Thoracic aorta (tissue), 2 donors: ENCODE measurements at regions not wholly inside any gene's neighbourhood (a gene's known extent, or its start where the extent isn't known, plus 50 kb on each side); places are given as distances from the start of the nearest gene placed in this dataset.

ENCODE experiments used
- ATAC-seq: fragments of 150-250 bp; one replicate; pipeline ENCODE4 v1.8.0; 2017; ENCODE audit warnings: low read depth; ENCODE audit not compliant: insufficient number of reproducible peaks, low FRiP score
- DNase-seq: peaks from one replicate; pipeline ENCODE4 v3.0.0-alpha.2; 2020; ENCODE audit warnings: low spot score
- H3K27ac ChIP-seq, 2 donors: fragments of 200-600 bp; sonication (generic); 1 replicate in 1 of 2; 2 replicates in 1 of 2; pipeline ENCODE4 v1.5.1; 2016; ENCODE audit warnings: mild to moderate bottlenecking in 2 of 2, moderate library complexity in 2 of 2
- H3K27me3 ChIP-seq: fragments of 200-600 bp; sonication (generic); replicated peaks from 2 replicates; pipeline ENCODE4 v1.6.0; 2016; ENCODE audit warnings: mild to moderate bottlenecking; ENCODE audit not compliant: insufficient read depth
- H3K36me3 ChIP-seq: fragments of 200-600 bp; sonication (generic); one replicate; pipeline ENCODE4 v1.5.1; 2016
- H3K4me1 ChIP-seq, 2 donors: fragments of 200-600 bp; sonication (generic); 1 replicate in 1 of 2; 2 replicates in 1 of 2; pipeline versions ENCODE4 v1.5.1 to v1.6.0; 2016; ENCODE audit warnings: low read depth in 2 of 2, mild to moderate bottlenecking in 1 of 2; ENCODE audit not compliant: control insufficient read depth in 1 of 2
- H3K4me3 ChIP-seq: fragments of 200-600 bp; sonication (generic); 2 replicates; pipeline ENCODE4 v1.5.1; 2016; ENCODE audit warnings: mild to moderate bottlenecking
- H3K9me3 ChIP-seq: fragments of 200-600 bp; sonication (generic); 2 replicates; pipeline ENCODE4 v1.5.1; 2016
- CTCF ChIP-seq: fragments of 200-600 bp; sonication (generic); IDR thresholded peaks from one replicate; pipeline ENCODE4 v1.5.1; 2019; ENCODE audit warnings: antibody characterized with exemption

GRCh38 chr6:71582820-71583219 lies 294.2 kb downstream of the OGFRL1 start:
- ATAC-seq, result no peak
- no peak for TF ChIP-seq CTCF

GRCh38 chr6:71584712-71585436 lies 296.3 kb downstream of the OGFRL1 start:
- H3K4me1 ChIP-seq, result no peaks in the 10 kb centered on the region
- ATAC-seq (no peak), DNase-seq (no peak)
- H3K27me3 ChIP-seq, result no peaks in the 10 kb centered on the region
- no peak overlapping the region for H3K4me3 ChIP-seq
- no peak overlapping the region for H3K27ac ChIP-seq
- H3K9me3 ChIP-seq, result no peaks in the 10 kb centered on the region
- no peak for TF ChIP-seq CTCF
- no peaks in the 10 kb centered on the region for H3K36me3 ChIP-seq

More at GRCh38 chr6:71582820-71583219, 294.2 kb downstream of the OGFRL1 start:
- no peaks in the 10 kb centered on the region for H3K4me1 ChIP-seq
- no peaks in the 10 kb centered on the region for H3K36me3 ChIP-seq
- no peaks in the 10 kb centered on the region for H3K27me3 ChIP-seq
- no peaks in the 10 kb centered on the region for H3K9me3 ChIP-seq
- H3K27ac ChIP-seq, result no peak overlapping the region
- no peak overlapping the region for H3K4me3 ChIP-seq
- no peak for DNase-seq

- no peaks in the 10 kb centered on the region for H3K9me3 ChIP-seq
- H3K4me3 ChIP-seq, result no peak overlapping the region
- no peaks in the 10 kb centered on the region for H3K4me1 ChIP-seq
- DNase-seq (no peak), ATAC-seq (no peak)
- H3K36me3 ChIP-seq, result no peaks in the 10 kb centered on the region
- no peak for TF ChIP-seq CTCF
- H3K27ac ChIP-seq, result no peak overlapping the region
- no peaks in the 10 kb centered on the region for H3K27me3 ChIP-seq
Observed at GRCh38 chr6:71585472-71585871, 296.9 kb downstream of the OGFRL1 start.

- no peaks in the 10 kb centered on the region for H3K27me3 ChIP-seq
- H3K27ac ChIP-seq, result no peak overlapping the region
- no peaks in the 10 kb centered on the region for H3K36me3 ChIP-seq
- DNase-seq, result no peak
- H3K4me3 ChIP-seq, result no peak overlapping the region
- no peaks in the 10 kb centered on the region for H3K4me1 ChIP-seq
- no peak for ATAC-seq
- no peak for TF ChIP-seq CTCF
- H3K9me3 ChIP-seq, result no peaks in the 10 kb centered on the region
Observed at GRCh38 chr6:71588490-71588889, 297.9 kb upstream of the RIMS1 start.

GRCh38 chr6:71589254-71589653 lies 297.1 kb upstream of the RIMS1 start:
- Histone ChIP-seq H3K27me3 (no peaks in the 10 kb centered on the region), H3K36me3 (no peaks in the 10 kb centered on the region), H3K27ac (no peak overlapping the region), H3K9me3 (no peaks in the 10 kb centered on the region), H3K4me3 (no peak overlapping the region), H3K4me1 (no peaks in the 10 kb centered on the region)
- TF ChIP-seq CTCF, result no peak
- no peak for ATAC-seq
- no peak for DNase-seq
